K562 (cell line): ENCODE measurements at regions not wholly inside any gene's neighbourhood (a gene's known extent, or its start where the extent isn't known, plus 50 kb on each side); places are given as distances from the start of the nearest gene placed in this dataset.

Source experiments
- ATAC-seq: fragments of 200-7000 bp; cut with Tn5 transposase; 3 replicates; pipeline ENCODE4 v1.9.1; 2020; ENCODE audit warnings: moderate library complexity
- BruUV-seq: library from RNA; stranded (reverse); fragments of 400-500 nt; replicated peaks from 2 replicates; lab custom pipeline; 2021; lab: Mats Ljungman, UMichigan
- CTCF ChIA-PET: fragments of 300-600 bp; formaldehyde crosslinking; extraction: SDS; loops from one replicate; lab custom pipeline; 2021; ENCODE audit warnings: low intra/inter-chr PET ratio; lab: Yijun Ruan, JAX
- POLR2A ChIA-PET: fragments of 300-600, 350-650 bp; sonication (Branson Sonifier 250); formaldehyde crosslinking; extraction: SDS; loops from one replicate; lab custom pipeline; 2021; ENCODE audit warnings: antibody characterized with exemption, inconsistent platforms; lab: Yijun Ruan, JAX
- DNase-seq, 4 experiments: peaks; one replicate each; pipeline versions ENCODE4 v3.0.0 to v3.0.0-alpha.2; 2011 to 2018; ENCODE audit warnings: low spot score in 3 of 4, mixed read lengths in 3 of 4; ENCODE audit errors: extremely low read depth in 1 of 4
- FAIRE-seq: peaks from 2 replicates; lab custom pipeline; 2011; peaks lifted over from hg19 to GRCh38; lab: Jason Lieb, UNC
- H2AFZ ChIP-seq: 2 replicates; pipeline ENCODE4 v1.6.0; 2011; ENCODE audit warnings: low read depth, low read length, control low read depth, inconsistent platforms
- H3K27ac ChIP-seq: fragments of 200-600 bp; 3 replicates; pipeline ENCODE4 v1.8.0; 2011; ENCODE audit warnings: low read depth, mild to moderate bottlenecking, control low read depth, inconsistent platforms, low read length, moderate library complexity, mixed read lengths; ENCODE audit errors: extremely low read depth
- H3K27me3 ChIP-seq, 2 experiments: fragments of 300-600 bp in 1 of 2; 2 replicates in 1 of 2; 3 replicates in 1 of 2; pipeline versions ENCODE4 v1.6.0 to v1.8.0; 2011; ENCODE audit warnings: inconsistent platforms in 2 of 2, low read length in 2 of 2, mild to moderate bottlenecking in 1 of 2, mixed read lengths in 1 of 2, moderate library complexity in 1 of 2; ENCODE audit not compliant: control insufficient read depth in 2 of 2, insufficient read depth in 2 of 2
- H3K36me3 ChIP-seq: fragments of 300-600 bp; 3 replicates; pipeline ENCODE4 v1.8.0; 2011; ENCODE audit warnings: mild to moderate bottlenecking, low read length, inconsistent platforms; ENCODE audit not compliant: control insufficient read depth, insufficient read depth
- H3K4me1 ChIP-seq, 2 experiments: fragments of 200-600 bp in 1 of 2; replicated peaks in 1 of 2; 2 replicates in 1 of 2; 3 replicates in 1 of 2; pipeline versions ENCODE4 v1.5.1 to v1.8.0; 2011; ENCODE audit warnings: inconsistent platforms in 2 of 2, low read length in 2 of 2, mild to moderate bottlenecking in 1 of 2, mixed read lengths in 1 of 2, moderate library complexity in 1 of 2; ENCODE audit not compliant: control insufficient read depth in 2 of 2, insufficient read depth in 2 of 2
- H3K4me2 ChIP-seq: 2 replicates; pipeline ENCODE4 v1.6.1; 2011; ENCODE audit warnings: low read length, control low read depth, inconsistent platforms, mixed read lengths; ENCODE audit not compliant: insufficient read depth
- H3K4me3 ChIP-seq: fragments of 200-600 bp; sonication (generic), shearing (Covaris generic); 2 replicates; pipeline ENCODE4 v1.5.1; 2016; ENCODE audit warnings: control low read depth, inconsistent platforms
- H3K79me2 ChIP-seq: fragments of 200-600 bp; 3 replicates; pipeline ENCODE4 v1.8.0; 2011; ENCODE audit warnings: low read length, inconsistent platforms; ENCODE audit not compliant: control insufficient read depth, insufficient read depth
- H3K9ac ChIP-seq, 2 experiments: 2 replicates each; pipeline versions ENCODE4 v1.6.0 to v1.6.1; 2011; ENCODE audit warnings: low read depth in 2 of 2, low read length in 2 of 2, control low read depth in 1 of 2, inconsistent platforms in 1 of 2, mild to moderate bottlenecking in 1 of 2, mixed read lengths in 1 of 2; ENCODE audit not compliant: insufficient read depth in 1 of 2
- H3K9me1 ChIP-seq: one replicate; pipeline ENCODE4 v1.6.0; 2011; ENCODE audit warnings: inconsistent platforms, mild to moderate bottlenecking, low read length, moderate library complexity; ENCODE audit not compliant: control insufficient read depth, insufficient read depth
- H3K9me3 ChIP-seq: replicated peaks from 2 replicates; pipeline ENCODE4 v1.5.1; 2011; ENCODE audit warnings: low read depth, low read length, inconsistent platforms; ENCODE audit not compliant: control insufficient read depth, insufficient read depth
- H4K20me1 ChIP-seq: replicated peaks from 2 replicates; pipeline ENCODE4 v1.6.1; 2011; ENCODE audit warnings: low read length, inconsistent platforms, mixed read lengths; ENCODE audit not compliant: control insufficient read depth, insufficient read depth
- CCNT2 ChIP-seq: IDR thresholded peaks from 2 replicates; pipeline ENCODE4 v1.6.1; 2011; ENCODE audit warnings: borderline replicate concordance, low read depth, mild to moderate bottlenecking, moderate library complexity, mixed read lengths, low read length; ENCODE audit not compliant: insufficient read length; ENCODE audit errors: extremely low read depth
- CGGBP1 ChIP-seq: fragments of 250-450 bp; sonication (Bioruptor Pico); IDR thresholded peaks from 2 replicates; pipeline ENCODE4 v1.9.0; 2021; ENCODE audit warnings: mild to moderate bottlenecking
- ESRRB ChIP-seq: fragments of 250-450 bp; sonication (Bioruptor Pico); IDR thresholded peaks from 2 replicates; pipeline ENCODE4 v1.5.0; 2020; ENCODE audit warnings: mild to moderate bottlenecking, moderate library complexity, borderline replicate concordance
- HDAC1 ChIP-seq, 2 experiments: fragments of 450-650 bp; IDR thresholded peaks; 2 replicates each; pipeline ENCODE4 v1.6.1; 2016 to 2017; ENCODE audit warnings: inconsistent platforms in 1 of 2, mild to moderate bottlenecking in 1 of 2, moderate library complexity in 1 of 2
- MAFG ChIP-seq: fragments of 450-650 bp; conservative IDR thresholded peaks from 2 replicates; pipeline ENCODE4 v1.6.1; 2016; ENCODE audit warnings: missing genetic modification characterization, missing compliant biosample characterization
- SIN3A ChIP-seq, 2 experiments: fragments of 150-350 bp in 1 of 2; IDR thresholded peaks; 2 replicates each; pipeline ENCODE4 v1.6.1; 2011 to 2016; ENCODE audit warnings: borderline replicate concordance in 2 of 2, low read depth in 2 of 2, low read length in 2 of 2, mild to moderate bottlenecking in 2 of 2, moderate library complexity in 2 of 2; ENCODE audit not compliant: control insufficient read depth in 1 of 2
- SIRT6 ChIP-seq: IDR thresholded peaks from one replicate; pipeline ENCODE4 v1.6.1; 2012; ENCODE audit warnings: low read depth, mild to moderate bottlenecking, control low read depth, inconsistent platforms, low read length, moderate library complexity
- TCF3 ChIP-seq: sonication (generic); formaldehyde crosslinking; IDR thresholded peaks from 2 replicates; pipeline ENCODE4 v1.4.0; 2020; ENCODE audit warnings: mild to moderate bottlenecking, missing genetic modification reagents
- TSHZ1 ChIP-seq: fragments of 250-450 bp; sonication (Bioruptor Pico); IDR thresholded peaks from 2 replicates; pipeline ENCODE4 v1.4.0; 2020; ENCODE audit warnings: mild to moderate bottlenecking, moderate library complexity
- ZEB2 ChIP-seq: fragments of 450-650 bp; IDR thresholded peaks from 2 replicates; pipeline ENCODE4 v1.6.1; 2016
- ZNF707 ChIP-seq: fragments of 250-450 bp; sonication (Bioruptor Pico); conservative IDR thresholded peaks from 2 replicates; pipeline ENCODE4 v1.8.0; 2022; ENCODE audit warnings: inconsistent platforms, mild to moderate bottlenecking, moderate library complexity
- WGBS: fragments of 100-300 bp; shearing (Covaris generic); methylation state at CpG from one replicate; pipeline ENCODE4 v1.1.6; 2016; ENCODE audit warnings: low coverage, mixed read lengths; ENCODE audit not compliant: insufficient coverage; ENCODE audit errors: missing lambda C conversion rate; 5-methylcytosine and 5-hydroxymethylcytosine counted together
- in situ Hi-C: fragments of 300-500 bp; cut with MboI; formaldehyde crosslinking; loops from 4 replicates; pipeline ENCODE4 v1.15.0; 2018; ENCODE audit warnings: inconsistent platforms, mixed read lengths
- intact Hi-C: fragments of 100-400 bp; cut with micrococcal nuclease; formaldehyde crosslinking; loops from 2 replicates; pipeline ENCODE4 v1.14.2; 2022

- TF ChIP-seq TSHZ1 (CRISPR knock-in tag) = no peak
- TF ChIP-seq HDAC1 (IDR thresholded peaks at IDR 0.05) = no peak
- peak; percentile 84 for TF ChIP-seq MAFG (tag)
Measured at GRCh38 chr12:28795311-28795710, 353.8 kb upstream of the FAR2 start (continued).

GRCh38 chr12:28799348-28799747 is 349.7 kb upstream of the FAR2 start:
- CTCF ChIA-PET = interaction anchor here (0.7 kb wide), 1 partner anchor 519 kb away, joined by 3 read pairs; no protein-coding TSS in a partner anchor
- no peak overlapping the region for H3K9ac ChIP-seq
- DNase-seq (no peak), ATAC-seq (no peak), FAIRE-seq (no peak)
- H3K9me1 ChIP-seq = no peaks in the 10 kb centered on the region
- no TSS peak for BruUV-seq
- H3K79me2 ChIP-seq = no peaks in the 10 kb centered on the region
- 0% methylated on average over 1 of the region's 1 CpG for WGBS
- 0 out of 5 replicates have a peak, but pooled peaks cover 0 to 4% of the 10 kb centered on the region in 2 experiments for H3K27me3 ChIP-seq
- no peaks in the 10 kb centered on the region for H3K4me1 ChIP-seq
- H3K27ac ChIP-seq = no peak overlapping the region
- in situ Hi-C loops = no loop called here
- no peak overlapping the region for H3K4me3 ChIP-seq
- intact Hi-C loops = no loop called here
- H2AFZ ChIP-seq = no peak overlapping the region
- H3K4me2 ChIP-seq = no peak overlapping the region
- H4K20me1 ChIP-seq = no peaks in the 10 kb centered on the region
- POLR2A ChIA-PET = no interaction called here
- no peaks in the 10 kb centered on the region for H3K9me3 ChIP-seq
- no peaks in the 10 kb centered on the region for H3K36me3 ChIP-seq
- TF ChIP-seq TCF3 (CRISPR knock-in tag) (no peak), CCNT2 (no peak), SIN3A (IDR thresholded peaks at IDR 0.05; ENCODE audit: borderline replicate concordance in 2 of 2, control insufficient read depth in 1 of 2, low read depth in 2 of 2, low read length in 2 of 2) (no peak), ZNF707 (CRISPR knock-in tag) (no peak), SIRT6 (no peak), ESRRB (CRISPR knock-in tag) (no peak), CGGBP1 (CRISPR knock-in tag) (no peak), ZEB2 (no peak)
